ENCODE measurements at regions not wholly inside any gene's neighbourhood (a gene's known extent, or its start where the extent isn't known, plus 50 kb on each side); places are given as distances from the start of the nearest gene placed in this dataset.

DNA sequence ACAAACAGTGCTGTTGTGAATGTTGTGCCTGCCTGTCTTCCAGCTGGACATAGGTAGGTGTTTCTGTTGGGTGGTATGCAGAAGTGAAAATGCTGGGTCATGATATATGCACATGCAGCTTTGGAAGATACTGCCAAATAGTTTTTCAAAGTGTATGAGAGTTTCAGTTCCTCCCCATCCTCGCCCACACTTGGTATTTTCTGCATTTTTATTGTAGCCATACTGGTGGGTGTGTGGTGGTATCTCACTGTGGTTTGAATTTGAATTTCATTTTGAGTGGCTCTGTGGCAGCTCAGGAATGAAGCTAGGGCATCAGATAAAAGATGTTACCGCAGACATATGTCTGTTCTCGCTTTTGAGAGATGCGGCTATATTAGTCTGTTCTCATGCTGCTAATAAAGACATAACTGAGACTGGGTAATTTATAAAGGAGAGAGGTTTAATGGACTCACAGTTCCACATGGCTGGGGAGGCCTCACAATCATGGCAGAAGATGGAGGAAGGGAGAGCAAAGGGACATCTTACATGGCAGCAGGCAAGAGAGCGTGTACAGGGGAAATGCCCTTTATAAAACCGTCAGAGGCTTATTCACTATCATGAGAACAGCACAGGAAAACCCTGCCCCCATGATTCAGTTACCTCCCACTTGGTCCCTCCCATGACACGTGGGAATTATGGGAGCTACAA lies 183.1 kb downstream of the CAND1 start:
- no peak overlapping the region for H2AFZ ChIP-seq (ENCODE audit: low read depth, low read length)

DNA sequence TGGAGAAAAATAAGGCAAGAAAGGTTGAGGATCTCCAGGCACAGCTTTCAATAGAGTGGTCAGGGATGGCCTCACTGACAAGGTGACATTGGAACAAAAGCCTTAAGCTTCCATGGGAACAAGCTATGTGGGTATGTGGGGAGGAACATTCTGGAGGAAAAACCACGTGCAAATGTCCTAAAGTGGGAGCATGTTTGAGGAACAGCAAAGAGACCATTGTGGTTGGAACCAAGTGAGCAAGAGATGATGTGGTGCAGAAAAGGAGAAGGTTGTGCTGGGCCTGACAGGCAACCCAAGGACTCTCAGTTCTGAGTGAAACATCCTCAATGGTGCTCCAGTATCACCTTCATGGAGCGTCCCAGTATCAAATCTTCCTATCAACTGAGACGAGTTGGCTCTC lies 184.0 kb downstream of the CAND1 start:
- Histone ChIP-seq H3K27ac (ENCODE audit: low read length) (no peak overlapping the region), H3K79me2 (ENCODE audit: insufficient read depth, low read length) (no peaks in the 10 kb centered on the region), H3K4me1 (ENCODE audit: insufficient read depth, low read length) (no peaks in the 10 kb centered on the region), H2AFZ (ENCODE audit: low read depth, low read length) (no peak overlapping the region), H3K27me3 (ENCODE audit: insufficient read depth, low read length, poor library complexity) (no peaks in the 10 kb centered on the region), H3K9ac (ENCODE audit: low read depth, low read length) (no peak overlapping the region), H3K9me3 (ENCODE audit: insufficient read depth, low read length, severe bottlenecking) (no peaks in the 10 kb centered on the region), H3K4me2 (ENCODE audit: insufficient read depth, low read length) (no peak overlapping the region), H3K36me3 (ENCODE audit: insufficient read depth, low read length) (no peaks in the 10 kb centered on the region), H4K20me1 (ENCODE audit: insufficient read depth, low read length) (no peaks in the 10 kb centered on the region), H3K4me3 (ENCODE audit: low read depth in 1 of 2, low read length in 2 of 2) (no peak overlapping the region)
- no peak for TF ChIP-seq EZH2 (IDR thresholded peaks at IDR 0.05; ENCODE audit: borderline replicate concordance, low read depth, low read length, severe bottlenecking)
- TF ChIP-seq, protein P1, sequence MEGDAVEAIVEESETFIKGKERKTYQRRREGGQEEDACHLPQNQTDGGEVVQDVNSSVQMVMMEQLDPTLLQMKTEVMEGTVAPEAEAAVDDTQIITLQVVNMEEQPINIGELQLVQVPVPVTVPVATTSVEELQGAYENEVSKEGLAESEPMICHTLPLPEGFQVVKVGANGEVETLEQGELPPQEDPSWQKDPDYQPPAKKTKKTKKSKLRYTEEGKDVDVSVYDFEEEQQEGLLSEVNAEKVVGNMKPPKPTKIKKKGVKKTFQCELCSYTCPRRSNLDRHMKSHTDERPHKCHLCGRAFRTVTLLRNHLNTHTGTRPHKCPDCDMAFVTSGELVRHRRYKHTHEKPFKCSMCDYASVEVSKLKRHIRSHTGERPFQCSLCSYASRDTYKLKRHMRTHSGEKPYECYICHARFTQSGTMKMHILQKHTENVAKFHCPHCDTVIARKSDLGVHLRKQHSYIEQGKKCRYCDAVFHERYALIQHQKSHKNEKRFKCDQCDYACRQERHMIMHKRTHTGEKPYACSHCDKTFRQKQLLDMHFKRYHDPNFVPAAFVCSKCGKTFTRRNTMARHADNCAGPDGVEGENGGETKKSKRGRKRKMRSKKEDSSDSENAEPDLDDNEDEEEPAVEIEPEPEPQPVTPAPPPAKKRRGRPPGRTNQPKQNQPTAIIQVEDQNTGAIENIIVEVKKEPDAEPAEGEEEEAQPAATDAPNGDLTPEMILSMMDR (IDR thresholded peaks at IDR 0.05; ENCODE audit: borderline replicate concordance, extremely low read depth, low read length, poor library complexity, severe bottlenecking), result no peak
- DNase-seq, result no peak
- no peak for ATAC-seq (ENCODE audit: insufficient read depth, low read depth)

More for the DNA sequence above, 183.1 kb downstream of the CAND1 start:
- H4K20me1 ChIP-seq (ENCODE audit: insufficient read depth, low read length), result no peaks in the 10 kb centered on the region
- no peak overlapping the region for H3K27ac ChIP-seq (ENCODE audit: low read length)
- no peak overlapping the region for H3K9ac ChIP-seq (ENCODE audit: low read depth, low read length)
- no peaks in the 10 kb centered on the region for H3K27me3 ChIP-seq (ENCODE audit: insufficient read depth, low read length, poor library complexity)
- no peak overlapping the region for H3K4me2 ChIP-seq (ENCODE audit: insufficient read depth, low read length)
- no peaks in the 10 kb centered on the region for H3K36me3 ChIP-seq (ENCODE audit: insufficient read depth, low read length)
- H3K4me3 ChIP-seq (ENCODE audit: low read depth in 1 of 2, low read length in 2 of 2), result no peak overlapping the region
- H3K4me1 ChIP-seq (ENCODE audit: insufficient read depth, low read length), result no peaks in the 10 kb centered on the region
- H3K9me3 ChIP-seq (ENCODE audit: insufficient read depth, low read length, severe bottlenecking), result no peaks in the 10 kb centered on the region
- ATAC-seq (ENCODE audit: insufficient read depth, low read depth) (no peak), DNase-seq (no peak)
- H3K79me2 ChIP-seq (ENCODE audit: insufficient read depth, low read length), result no peaks in the 10 kb centered on the region
- TF ChIP-seq, protein P1 (IDR thresholded peaks at IDR 0.05; ENCODE audit: borderline replicate concordance, extremely low read depth, low read length, poor library complexity, severe bottlenecking), result no peak
- no peak for TF ChIP-seq EZH2 (IDR thresholded peaks at IDR 0.05; ENCODE audit: borderline replicate concordance, low read depth, low read length, severe bottlenecking)

DNA sequence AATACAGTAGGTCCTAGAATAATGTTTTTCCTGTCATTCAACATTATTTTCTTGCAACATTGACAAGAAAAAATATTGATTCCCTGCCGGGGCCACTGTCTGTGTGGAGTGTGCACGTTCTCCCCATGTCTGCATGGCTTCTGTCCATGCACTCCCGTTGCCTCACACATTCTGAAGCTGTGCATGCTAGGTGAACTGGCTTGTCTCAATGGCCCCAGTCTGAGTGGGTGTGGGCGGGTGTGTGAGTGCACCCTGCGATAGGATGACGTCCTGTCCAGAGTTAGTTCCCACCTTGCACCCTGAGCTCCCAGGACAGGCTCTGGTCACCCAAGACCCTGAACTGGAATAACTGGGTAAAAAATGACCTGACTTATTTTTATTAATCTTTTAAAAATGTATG lies 186.1 kb downstream of the CAND1 start:
- Histone ChIP-seq H3K79me2 (ENCODE audit: insufficient read depth, low read length) (no peaks in the 10 kb centered on the region), H3K27me3 (ENCODE audit: insufficient read depth, low read length, poor library complexity) (no peaks in the 10 kb centered on the region), H3K9ac (ENCODE audit: low read depth, low read length) (no peak overlapping the region), H3K4me3 (ENCODE audit: low read depth in 1 of 2, low read length in 2 of 2) (no peak overlapping the region), H3K4me2 (ENCODE audit: insufficient read depth, low read length) (no peak overlapping the region), H2AFZ (ENCODE audit: low read depth, low read length) (no peak overlapping the region), H4K20me1 (ENCODE audit: insufficient read depth, low read length) (no peaks in the 10 kb centered on the region), H3K9me3 (ENCODE audit: insufficient read depth, low read length, severe bottlenecking) (no peaks in the 10 kb centered on the region), H3K36me3 (ENCODE audit: insufficient read depth, low read length) (no peaks in the 10 kb centered on the region), H3K27ac (ENCODE audit: low read length) (no peak overlapping the region), H3K4me1 (ENCODE audit: insufficient read depth, low read length) (no peaks in the 10 kb centered on the region)
- DNase-seq (no peak), ATAC-seq (ENCODE audit: insufficient read depth, low read depth) (no peak)
- TF ChIP-seq EZH2 (IDR thresholded peaks at IDR 0.05; ENCODE audit: borderline replicate concordance, low read depth, low read length, severe bottlenecking), result no peak
- TF ChIP-seq, protein P1 (IDR thresholded peaks at IDR 0.05; ENCODE audit: borderline replicate concordance, extremely low read depth, low read length, poor library complexity, severe bottlenecking), result no peak
